GM23338 (cell line): ENCODE measurements at regions not wholly inside any gene's neighbourhood (a gene's known extent, or its start where the extent isn't known, plus 50 kb on each side); places are given as distances from the start of the nearest gene placed in this dataset.

Experiments
- CREB1 ChIP-seq: fragments of 250-450 bp; sonication (Bioruptor Pico); IDR thresholded peaks from 2 replicates; pipeline ENCODE4 v1.5.0; 2020; ENCODE audit warnings: low read depth, mild to moderate bottlenecking, moderate library complexity
- EZH2 ChIP-seq: fragments of 200-600 bp; sonication (generic); IDR thresholded peaks from one replicate; pipeline ENCODE4 v1.8.0; 2017; ENCODE audit warnings: antibody characterized with exemption, mild to moderate bottlenecking, low read depth; ENCODE audit not compliant: unreplicated experiment
- TF ChIP-seq, protein P1 (sequence below), 2 experiments: fragments of 200-600 bp in 1 of 2; sonication (generic) in 1 of 2; conservative IDR thresholded peaks; 2 replicates each; pipeline versions ENCODE4 v1.5.1 to v1.6.1; 2016 to 2017; ENCODE audit warnings: antibody characterized with exemption in 2 of 2, low read depth in 2 of 2, mild to moderate bottlenecking in 2 of 2, moderate library complexity in 1 of 2

- TF ChIP-seq, protein P1, sequence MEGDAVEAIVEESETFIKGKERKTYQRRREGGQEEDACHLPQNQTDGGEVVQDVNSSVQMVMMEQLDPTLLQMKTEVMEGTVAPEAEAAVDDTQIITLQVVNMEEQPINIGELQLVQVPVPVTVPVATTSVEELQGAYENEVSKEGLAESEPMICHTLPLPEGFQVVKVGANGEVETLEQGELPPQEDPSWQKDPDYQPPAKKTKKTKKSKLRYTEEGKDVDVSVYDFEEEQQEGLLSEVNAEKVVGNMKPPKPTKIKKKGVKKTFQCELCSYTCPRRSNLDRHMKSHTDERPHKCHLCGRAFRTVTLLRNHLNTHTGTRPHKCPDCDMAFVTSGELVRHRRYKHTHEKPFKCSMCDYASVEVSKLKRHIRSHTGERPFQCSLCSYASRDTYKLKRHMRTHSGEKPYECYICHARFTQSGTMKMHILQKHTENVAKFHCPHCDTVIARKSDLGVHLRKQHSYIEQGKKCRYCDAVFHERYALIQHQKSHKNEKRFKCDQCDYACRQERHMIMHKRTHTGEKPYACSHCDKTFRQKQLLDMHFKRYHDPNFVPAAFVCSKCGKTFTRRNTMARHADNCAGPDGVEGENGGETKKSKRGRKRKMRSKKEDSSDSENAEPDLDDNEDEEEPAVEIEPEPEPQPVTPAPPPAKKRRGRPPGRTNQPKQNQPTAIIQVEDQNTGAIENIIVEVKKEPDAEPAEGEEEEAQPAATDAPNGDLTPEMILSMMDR (conservative IDR thresholded peaks at IDR 0.05; ENCODE audit: low read depth in 2 of 2), result no peak
- no peak for TF ChIP-seq CREB1 (CRISPR knock-in tag)
- no peak for TF ChIP-seq EZH2
Observed at GRCh38 chr4:188263321-188263720, 124.1 kb downstream of the TRIML1 start.
